GM12878 (cell line): ENCODE measurements at regions not wholly inside any gene's neighbourhood (a gene's known extent, or its start where the extent isn't known, plus 50 kb on each side); places are given as distances from the start of the nearest gene placed in this dataset.

Experiments used
- CEBPB ChIP-seq, 2 experiments: fragments of 150-350 bp in 1 of 2; IDR thresholded peaks; 2 replicates each; pipeline ENCODE4 v1.6.1; 2012 to 2014; ENCODE audit warnings: low read depth in 2 of 2, low read length in 2 of 2, borderline replicate concordance in 1 of 2, inconsistent platforms in 1 of 2
- KLF5 ChIP-seq: fragments of 450-650 bp; IDR thresholded peaks from 2 replicates; pipeline ENCODE4 v1.6.1; 2014; ENCODE audit warnings: mild to moderate bottlenecking; ENCODE audit not compliant: partially characterized antibody
- TF ChIP-seq, protein P1 (sequence below): fragments of 450-650 bp; IDR thresholded peaks from 2 replicates; pipeline ENCODE4 v1.6.1; 2018; ENCODE audit warnings: mild to moderate bottlenecking, low read depth, moderate library complexity; ENCODE audit not compliant: partially characterized antibody
- TF ChIP-seq, protein P2 (sequence below): IDR thresholded peaks from 2 replicates; pipeline ENCODE4 v1.6.1; 2011; ENCODE audit warnings: borderline replicate concordance, low read depth, mild to moderate bottlenecking, moderate library complexity, low read length; ENCODE audit not compliant: insufficient read depth, poor library complexity, severe bottlenecking
- TF ChIP-seq, protein P3 (sequence below): fragments of 150-350 bp; IDR thresholded peaks from 2 replicates; pipeline ENCODE4 v1.6.1; 2014; ENCODE audit warnings: mild to moderate bottlenecking, low read depth, low read length
- TF ChIP-seq, protein P4 (sequence below): IDR thresholded peaks from 2 replicates; pipeline ENCODE4 v1.6.1; 2011; ENCODE audit warnings: low read depth, low read length, improper control_type of control experiment, borderline replicate concordance

DNA sequence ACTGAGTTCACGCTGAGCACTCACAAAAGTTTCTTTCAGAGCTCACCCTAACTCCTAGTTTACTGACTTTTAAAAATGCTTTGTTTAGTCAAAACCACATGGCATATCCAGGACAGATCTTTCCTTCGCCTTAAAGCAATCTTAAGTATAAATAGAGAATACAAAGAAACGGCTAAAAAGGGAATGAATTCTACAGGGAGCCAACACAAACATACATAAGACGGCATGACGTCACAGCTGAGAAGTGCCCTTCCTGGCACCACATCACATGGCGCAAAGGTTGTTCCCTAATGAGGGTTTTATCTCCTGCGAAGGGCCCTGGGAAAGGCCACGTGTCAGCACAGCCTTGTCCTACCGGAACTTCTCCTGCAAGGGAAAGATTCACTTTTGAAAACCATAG is 141.3 kb downstream of the IRX1 start (continued):
- TF ChIP-seq, protein P1, sequence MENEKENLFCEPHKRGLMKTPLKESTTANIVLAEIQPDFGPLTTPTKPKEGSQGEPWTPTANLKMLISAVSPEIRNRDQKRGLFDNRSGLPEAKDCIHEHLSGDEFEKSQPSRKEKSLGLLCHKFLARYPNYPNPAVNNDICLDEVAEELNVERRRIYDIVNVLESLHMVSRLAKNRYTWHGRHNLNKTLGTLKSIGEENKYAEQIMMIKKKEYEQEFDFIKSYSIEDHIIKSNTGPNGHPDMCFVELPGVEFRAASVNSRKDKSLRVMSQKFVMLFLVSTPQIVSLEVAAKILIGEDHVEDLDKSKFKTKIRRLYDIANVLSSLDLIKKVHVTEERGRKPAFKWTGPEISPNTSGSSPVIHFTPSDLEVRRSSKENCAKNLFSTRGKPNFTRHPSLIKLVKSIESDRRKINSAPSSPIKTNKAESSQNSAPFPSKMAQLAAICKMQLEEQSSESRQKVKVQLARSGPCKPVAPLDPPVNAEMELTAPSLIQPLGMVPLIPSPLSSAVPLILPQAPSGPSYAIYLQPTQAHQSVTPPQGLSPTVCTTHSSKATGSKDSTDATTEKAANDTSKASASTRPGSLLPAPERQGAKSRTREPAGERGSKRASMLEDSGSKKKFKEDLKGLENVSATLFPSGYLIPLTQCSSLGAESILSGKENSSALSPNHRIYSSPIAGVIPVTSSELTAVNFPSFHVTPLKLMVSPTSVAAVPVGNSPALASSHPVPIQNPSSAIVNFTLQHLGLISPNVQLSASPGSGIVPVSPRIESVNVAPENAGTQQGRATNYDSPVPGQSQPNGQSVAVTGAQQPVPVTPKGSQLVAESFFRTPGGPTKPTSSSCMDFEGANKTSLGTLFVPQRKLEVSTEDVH = no peak
- TF ChIP-seq KLF5 (no peak), CEBPB (IDR thresholded peaks at IDR 0.05; ENCODE audit: borderline replicate concordance in 1 of 2, low read depth in 2 of 2, low read length in 2 of 2) (no peak)
- TF ChIP-seq, protein P2, sequence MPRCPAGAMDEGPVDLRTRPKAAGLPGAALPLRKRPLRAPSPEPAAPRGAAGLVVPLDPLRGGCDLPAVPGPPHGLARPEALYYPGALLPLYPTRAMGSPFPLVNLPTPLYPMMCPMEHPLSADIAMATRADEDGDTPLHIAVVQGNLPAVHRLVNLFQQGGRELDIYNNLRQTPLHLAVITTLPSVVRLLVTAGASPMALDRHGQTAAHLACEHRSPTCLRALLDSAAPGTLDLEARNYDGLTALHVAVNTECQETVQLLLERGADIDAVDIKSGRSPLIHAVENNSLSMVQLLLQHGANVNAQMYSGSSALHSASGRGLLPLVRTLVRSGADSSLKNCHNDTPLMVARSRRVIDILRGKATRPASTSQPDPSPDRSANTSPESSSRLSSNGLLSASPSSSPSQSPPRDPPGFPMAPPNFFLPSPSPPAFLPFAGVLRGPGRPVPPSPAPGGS = no peak
- TF ChIP-seq, protein P3, sequence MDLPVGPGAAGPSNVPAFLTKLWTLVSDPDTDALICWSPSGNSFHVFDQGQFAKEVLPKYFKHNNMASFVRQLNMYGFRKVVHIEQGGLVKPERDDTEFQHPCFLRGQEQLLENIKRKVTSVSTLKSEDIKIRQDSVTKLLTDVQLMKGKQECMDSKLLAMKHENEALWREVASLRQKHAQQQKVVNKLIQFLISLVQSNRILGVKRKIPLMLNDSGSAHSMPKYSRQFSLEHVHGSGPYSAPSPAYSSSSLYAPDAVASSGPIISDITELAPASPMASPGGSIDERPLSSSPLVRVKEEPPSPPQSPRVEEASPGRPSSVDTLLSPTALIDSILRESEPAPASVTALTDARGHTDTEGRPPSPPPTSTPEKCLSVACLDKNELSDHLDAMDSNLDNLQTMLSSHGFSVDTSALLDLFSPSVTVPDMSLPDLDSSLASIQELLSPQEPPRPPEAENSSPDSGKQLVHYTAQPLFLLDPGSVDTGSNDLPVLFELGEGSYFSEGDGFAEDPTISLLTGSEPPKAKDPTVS = no peak
- TF ChIP-seq, protein P4, sequence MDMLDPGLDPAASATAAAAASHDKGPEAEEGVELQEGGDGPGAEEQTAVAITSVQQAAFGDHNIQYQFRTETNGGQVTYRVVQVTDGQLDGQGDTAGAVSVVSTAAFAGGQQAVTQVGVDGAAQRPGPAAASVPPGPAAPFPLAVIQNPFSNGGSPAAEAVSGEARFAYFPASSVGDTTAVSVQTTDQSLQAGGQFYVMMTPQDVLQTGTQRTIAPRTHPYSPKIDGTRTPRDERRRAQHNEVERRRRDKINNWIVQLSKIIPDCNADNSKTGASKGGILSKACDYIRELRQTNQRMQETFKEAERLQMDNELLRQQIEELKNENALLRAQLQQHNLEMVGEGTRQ = no peak
